Neuronal stem cell (in vitro differentiated cells): ENCODE measurements at regions not wholly inside any gene's neighbourhood (a gene's known extent, or its start where the extent isn't known, plus 50 kb on each side); places are given as distances from the start of the nearest gene placed in this dataset.

Source experiments
- DNase-seq: peaks from one replicate; pipeline ENCODE4 v3.0.0-alpha.2; 2013; ENCODE audit warnings: low spot score
- H2AFZ ChIP-seq: one replicate; pipeline ENCODE4 v1.6.1; 2013; ENCODE audit warnings: mild to moderate bottlenecking, low read length, inconsistent platforms
- H2AK5ac ChIP-seq: 2 replicates; pipeline ENCODE4 v1.6.1; 2013; ENCODE audit warnings: low read depth, mild to moderate bottlenecking, inconsistent platforms, low read length, moderate library complexity, mixed read lengths
- H2BK120ac ChIP-seq: 2 replicates; pipeline ENCODE4 v1.6.1; 2013; ENCODE audit warnings: low read depth, mild to moderate bottlenecking, inconsistent platforms, low read length, moderate library complexity, mixed read lengths
- H2BK12ac ChIP-seq: one replicate; pipeline ENCODE4 v1.6.1; 2013; ENCODE audit warnings: low read length, inconsistent platforms
- H2BK15ac ChIP-seq: 2 replicates; pipeline ENCODE4 v1.6.1; 2013; ENCODE audit warnings: mild to moderate bottlenecking, low read length, inconsistent platforms, mixed read lengths
- H2BK5ac ChIP-seq: one replicate; pipeline ENCODE4 v1.6.1; 2013; ENCODE audit warnings: inconsistent platforms, mild to moderate bottlenecking, low read length, moderate library complexity
- H3K14ac ChIP-seq: one replicate; pipeline ENCODE4 v1.6.1; 2013; ENCODE audit warnings: low read length, inconsistent platforms
- H3K18ac ChIP-seq: 2 replicates; pipeline ENCODE4 v1.6.1; 2013; ENCODE audit warnings: low read length, inconsistent platforms
- H3K23ac ChIP-seq: 2 replicates; pipeline ENCODE4 v1.6.1; 2013; ENCODE audit warnings: low read depth, mild to moderate bottlenecking, mixed read lengths, low read length, inconsistent platforms; ENCODE audit not compliant: poor library complexity
- H3K27ac ChIP-seq: replicated peaks from 3 replicates; pipeline ENCODE4 v1.5.1; 2013; ENCODE audit warnings: low read length, inconsistent platforms
- H3K27me3 ChIP-seq, 3 experiments: 2 replicates each; pipeline ENCODE4 v1.6.1; 2013; ENCODE audit warnings: low read length in 3 of 3, mild to moderate bottlenecking in 2 of 3, inconsistent platforms in 1 of 3, low read depth in 1 of 3, mixed read lengths in 1 of 3, moderate library complexity in 1 of 3; ENCODE audit not compliant: control insufficient read depth in 3 of 3, insufficient read depth in 3 of 3
- H3K36me3 ChIP-seq, 2 donors: replicated peaks in 1 of 2; 2 replicates each; pipeline ENCODE4 v1.6.1; 2013; ENCODE audit warnings: low read length in 2 of 2; ENCODE audit not compliant: control insufficient read depth in 2 of 2, insufficient read depth in 2 of 2
- H3K4ac ChIP-seq: 2 replicates; pipeline ENCODE4 v1.6.1; 2013; ENCODE audit warnings: inconsistent platforms, mild to moderate bottlenecking, low read length, moderate library complexity
- H3K4me1 ChIP-seq, 2 donors: 1 replicate in 1 of 2; 2 replicates in 1 of 2; pipeline ENCODE4 v1.6.1; 2013; ENCODE audit warnings: low read length in 2 of 2, low read depth in 1 of 2; ENCODE audit not compliant: control insufficient read depth in 2 of 2, insufficient read depth in 1 of 2
- H3K4me2 ChIP-seq: one replicate; pipeline ENCODE4 v1.6.1; 2013; ENCODE audit warnings: mild to moderate bottlenecking, low read length, inconsistent platforms; ENCODE audit not compliant: insufficient read depth, poor library complexity, severe bottlenecking
- H3K4me3 ChIP-seq, 2 donors: 2 replicates each; pipeline ENCODE4 v1.5.1; 2013; ENCODE audit warnings: low read length in 2 of 2, mild to moderate bottlenecking in 2 of 2, inconsistent platforms in 1 of 2, moderate library complexity in 1 of 2
- H3K79me1 ChIP-seq: one replicate; pipeline ENCODE4 v1.6.1; 2013; ENCODE audit warnings: low read depth, mild to moderate bottlenecking, inconsistent platforms, low read length, moderate library complexity
- H3K9ac ChIP-seq: one replicate; pipeline ENCODE4 v1.6.1; 2013; ENCODE audit warnings: mild to moderate bottlenecking, low read depth, low read length, inconsistent platforms; ENCODE audit not compliant: poor library complexity
- H3K9me3 ChIP-seq, 2 donors: replicated peaks in 1 of 2; 2 replicates each; pipeline versions ENCODE3 to v1.6.1; 2013; ENCODE audit warnings: low read length in 2 of 2, mild to moderate bottlenecking in 2 of 2, inconsistent platforms in 1 of 2, low read depth in 1 of 2, mixed read lengths in 1 of 2, moderate library complexity in 1 of 2; ENCODE audit not compliant: control insufficient read depth in 2 of 2, insufficient read depth in 1 of 2
- H4K8ac ChIP-seq: one replicate; pipeline ENCODE4 v1.6.1; 2013; ENCODE audit warnings: low read depth, mild to moderate bottlenecking, inconsistent platforms, low read length, moderate library complexity
- H4K91ac ChIP-seq: one replicate; pipeline ENCODE4 v1.6.1; 2013; ENCODE audit warnings: low read length, low read depth, mild to moderate bottlenecking, inconsistent platforms; ENCODE audit not compliant: poor library complexity
- WGBS, 2 donors: extraction: QIAGEN DNeasy Blood & Tissue Kit; methylation state at CpG; one replicate each; pipeline ENCODE4 v1.1.7; 2013; ENCODE audit warnings: missing lambda C conversion rate in 2 of 2, mixed read lengths in 1 of 2; ENCODE audit not compliant: insufficient read length in 2 of 2, insufficient replicate concordance in 1 of 2; ENCODE audit errors: extremely low coverage in 2 of 2; 5-methylcytosine and 5-hydroxymethylcytosine counted together

GRCh38 chr9:129235041-129235930 lies 57.2 kb upstream of the IER5L start:
- Histone ChIP-seq H2BK5ac (no peak overlapping the region), H3K4me3 (no peak overlapping the region), H3K9ac (peak overlapping the region; percentile 3), H2AK5ac (peak overlapping the region; percentile 90), H3K27me3 (peaks cover 0 to 13% (median 0%) of the 10 kb centered on the region in 3 experiments), H3K79me1 (no peaks in the 10 kb centered on the region), H3K23ac (no peak overlapping the region), H2BK12ac (no peak overlapping the region), H3K27ac (no peak overlapping the region), H3K36me3 (no peaks in the 10 kb centered on the region), H2BK15ac (peak overlapping the region; percentile 55), H3K14ac (no peak overlapping the region), H4K91ac (no peak overlapping the region), H2BK120ac (peak overlapping the region; percentile 24), H3K4me2 (no peak overlapping the region), H2AFZ (no peak overlapping the region), H4K8ac (no peak overlapping the region), H3K4ac (no peak overlapping the region), H3K9me3 (peaks cover 0 to 3% of the 10 kb centered on the region in 2 donors), H3K4me1 (peaks cover 4 to 6% of the 10 kb centered on the region in 2 donors), H3K18ac (peak overlapping the region; percentile 81)
- no CpG with 5 or more reads among the region's 18 CpGs for WGBS, 2 donors
- no peak for DNase-seq

- H3K36me3 ChIP-seq: no peaks in the 10 kb centered on the region
- H3K18ac ChIP-seq: peak overlapping the region; percentile 60
- H3K9ac ChIP-seq: no peak overlapping the region
- no peak overlapping the region for H3K27ac ChIP-seq
- H2AK5ac ChIP-seq: peak overlapping the region; percentile 38
- no peaks in the 10 kb centered on the region for H3K79me1 ChIP-seq
- H2BK120ac ChIP-seq: no peak overlapping the region
- no peak overlapping the region for H3K23ac ChIP-seq
- peaks cover 5 to 6% of the 10 kb centered on the region in 2 donors for H3K4me1 ChIP-seq
- H3K14ac ChIP-seq: no peak overlapping the region
- H2AFZ ChIP-seq: no peak overlapping the region
- H2BK12ac ChIP-seq: no peak overlapping the region
- no peak overlapping the region for H2BK5ac ChIP-seq
- no peak for DNase-seq
- no peak overlapping the region for H3K4ac ChIP-seq
- H3K4me3 ChIP-seq: no peak overlapping the region
- H4K91ac ChIP-seq: no peak overlapping the region
- peaks cover 0 to 13% (median 0%) of the 10 kb centered on the region in 3 experiments for H3K27me3 ChIP-seq
- no peak overlapping the region for H4K8ac ChIP-seq
- H3K9me3 ChIP-seq: peaks cover 0 to 3% of the 10 kb centered on the region in 2 donors
- no peak overlapping the region for H2BK15ac ChIP-seq
- WGBS, 2 donors: no CpG with 5 or more reads among the region's 4 CpGs
- no peak overlapping the region for H3K4me2 ChIP-seq
These were observed 56.4 kb upstream of the IER5L start for GRCh38 chr9:129234491-129234890.

GRCh38 chr9:129232839-129233591 lies 55.0 kb upstream of the IER5L start:
- no peaks in the 10 kb centered on the region for H3K36me3 ChIP-seq
- H3K4ac ChIP-seq: no peak overlapping the region
- H2AFZ ChIP-seq: no peak overlapping the region
- no peak overlapping the region for H4K91ac ChIP-seq
- no peak overlapping the region for H3K4me3 ChIP-seq
- no CpG with 5 or more reads among the region's 1 CpG for WGBS, 2 donors
- H4K8ac ChIP-seq: no peak overlapping the region
- no peak overlapping the region for H2BK12ac ChIP-seq
- H3K14ac ChIP-seq: no peak overlapping the region
- no peak overlapping the region for H3K4me2 ChIP-seq
- peaks cover 0 to 11% (median 0%) of the 10 kb centered on the region in 3 experiments for H3K27me3 ChIP-seq
- no peak overlapping the region for H3K18ac ChIP-seq
- peaks cover 6 to 7% of the 10 kb centered on the region in 2 donors for H3K4me1 ChIP-seq
- H3K79me1 ChIP-seq: no peaks in the 10 kb centered on the region
- H3K27ac ChIP-seq: no peak overlapping the region
- peaks cover 0 to 3% of the 10 kb centered on the region in 2 donors for H3K9me3 ChIP-seq
- no peak overlapping the region for H2BK5ac ChIP-seq
- no peak overlapping the region for H2BK120ac ChIP-seq
- H2BK15ac ChIP-seq: no peak overlapping the region
- H2AK5ac ChIP-seq: no peak overlapping the region
- no peak overlapping the region for H3K23ac ChIP-seq
- no peak overlapping the region for H3K9ac ChIP-seq
- DNase-seq: no peak

GRCh38 chr9:129231759-129232158 lies 53.7 kb upstream of the IER5L start:
- Histone ChIP-seq H3K27ac (no peak overlapping the region), H3K4me1 (peaks cover 0 to 3% of the 10 kb centered on the region in 2 donors), H3K4me2 (no peak overlapping the region), H3K18ac (peak overlapping the region; percentile 55), H2BK120ac (no peak overlapping the region), H4K8ac (no peak overlapping the region), H3K36me3 (no peaks in the 10 kb centered on the region), H2BK5ac (no peak overlapping the region), H2AK5ac (peak overlapping the region; percentile 92), H3K14ac (no peak overlapping the region), H2BK15ac (peak overlapping the region; percentile 68), H3K4me3 (no peak overlapping the region), H2AFZ (no peak overlapping the region), H3K9me3 (peaks cover 0 to 3% of the 10 kb centered on the region in 2 donors), H3K9ac (peak overlapping the region; percentile 53), H3K23ac (peak overlapping the region; percentile 26), H3K4ac (no peak overlapping the region), H4K91ac (no peak overlapping the region), H3K79me1 (no peaks in the 10 kb centered on the region), H3K27me3 (peaks cover 0 to 7% (median 0%) of the 10 kb centered on the region in 3 experiments), H2BK12ac (peak overlapping the region; percentile 30)
- no CpG with 5 or more reads among the region's 9 CpGs for WGBS, 2 donors
- DNase-seq: no peak
